CD14-positive monocyte (primary cell): ENCODE measurements at regions not wholly inside any gene's neighbourhood (a gene's known extent, or its start where the extent isn't known, plus 50 kb on each side); places are given as distances from the start of the nearest gene placed in this dataset.

ENCODE experiments used
- DNase-seq, 3 donors: peaks; one replicate each; pipeline ENCODE4 v3.0.0-alpha.2; 2011 to 2022
- H2AFZ ChIP-seq: 2 replicates; pipeline ENCODE4 v1.6.0; 2012; ENCODE audit warnings: mild to moderate bottlenecking, low read depth, low read length, inconsistent platforms; ENCODE audit not compliant: insufficient read depth, poor library complexity, severe bottlenecking
- H3K27ac ChIP-seq, 2 donors: 1 replicate in 1 of 2; 2 replicates in 1 of 2; pipeline ENCODE4 v1.5.1; 2012 to 2013; ENCODE audit warnings: low read length in 2 of 2, control low read depth in 1 of 2, inconsistent platforms in 1 of 2, low read depth in 1 of 2, mild to moderate bottlenecking in 1 of 2
- H3K27me3 ChIP-seq, 2 donors: one replicate each; pipeline versions ENCODE4 v1.6.0 to v1.6.1; 2011 to 2013; ENCODE audit warnings: low read length in 2 of 2; ENCODE audit not compliant: control insufficient read depth in 2 of 2, insufficient read depth in 2 of 2
- H3K36me3 ChIP-seq, 2 donors: replicated peaks in 1 of 2; 1 replicate in 1 of 2; 2 replicates in 1 of 2; pipeline versions ENCODE4 v1.5.1 to v1.6.1; 2012 to 2013; ENCODE audit warnings: low read length in 2 of 2, control low read depth in 1 of 2, inconsistent platforms in 1 of 2, mild to moderate bottlenecking in 1 of 2; ENCODE audit not compliant: insufficient read depth in 2 of 2, control insufficient read depth in 1 of 2
- H3K4me1 ChIP-seq, 2 donors: 1 replicate in 1 of 2; 2 replicates in 1 of 2; pipeline versions ENCODE4 v1.5.1 to v1.6.1; 2012 to 2013; ENCODE audit warnings: low read length in 2 of 2, control low read depth in 1 of 2, inconsistent platforms in 1 of 2, mild to moderate bottlenecking in 1 of 2, moderate library complexity in 1 of 2; ENCODE audit not compliant: insufficient read depth in 2 of 2, control insufficient read depth in 1 of 2
- H3K4me2 ChIP-seq: replicated peaks from 2 replicates; pipeline ENCODE3; 2012; ENCODE audit warnings: low read length, moderate library complexity, mild to moderate bottlenecking; ENCODE audit not compliant: poor library complexity, severe bottlenecking; ENCODE audit errors: extremely low read depth
- H3K4me3 ChIP-seq, 3 experiments: fragments of 200-600 bp in 1 of 3; sonication (generic) in 1 of 3; replicated peaks in 1 of 3; 1 replicate in 2 of 3; 2 replicates in 1 of 3; pipeline ENCODE4 v1.5.1; 2011 to 2013; ENCODE audit warnings: low read length in 3 of 3, mild to moderate bottlenecking in 3 of 3, control low read depth in 2 of 3, low read depth in 2 of 3, inconsistent platforms in 1 of 3, moderate library complexity in 1 of 3
- H3K79me2 ChIP-seq: 2 replicates; pipeline ENCODE4 v1.6.0; 2012; ENCODE audit warnings: mild to moderate bottlenecking, control low read depth, inconsistent platforms, low read length, moderate library complexity; ENCODE audit not compliant: insufficient read depth
- H3K9ac ChIP-seq: 2 replicates; pipeline ENCODE4 v1.6.0; 2017; ENCODE audit warnings: low read length, mild to moderate bottlenecking; ENCODE audit not compliant: insufficient read depth, poor library complexity, severe bottlenecking
- H3K9me3 ChIP-seq, 2 donors: replicated peaks in 1 of 2; 1 replicate in 1 of 2; 2 replicates in 1 of 2; pipeline versions ENCODE4 v1.5.1 to v1.6.1; 2012 to 2013; ENCODE audit warnings: low read length in 2 of 2, control low read depth in 1 of 2; ENCODE audit not compliant: control insufficient read depth in 1 of 2, insufficient read depth in 1 of 2
- H4K20me1 ChIP-seq: 2 replicates; pipeline ENCODE4 v1.6.0; 2012; ENCODE audit warnings: mild to moderate bottlenecking, low read length, control low read depth, moderate library complexity; ENCODE audit not compliant: insufficient read depth
- H3K27ac Mint-ChIP-seq, 7 donors: one replicate each; pipeline ENCODE4 v1.8.0; 2020; ENCODE audit warnings: mild to moderate bottlenecking in 7 of 7, mixed read lengths in 7 of 7, moderate library complexity in 6 of 7, inconsistent platforms in 2 of 7
- H3K27me3 Mint-ChIP-seq, 3 donors: one replicate each; pipeline ENCODE4 v1.8.0; 2021 to 2022; ENCODE audit warnings: low read depth in 3 of 3, mild to moderate bottlenecking in 3 of 3, mixed read lengths in 3 of 3, moderate library complexity in 3 of 3, inconsistent platforms in 1 of 3
- H3K36me3 Mint-ChIP-seq, 2 donors: one replicate each; pipeline ENCODE4 v1.8.0; 2020; ENCODE audit warnings: mixed read lengths in 2 of 2, inconsistent platforms in 1 of 2, mild to moderate bottlenecking in 1 of 2
- H3K4me1 Mint-ChIP-seq: one replicate; pipeline ENCODE4 v1.8.0; 2020; ENCODE audit warnings: mild to moderate bottlenecking, mixed read lengths
- H3K4me3 Mint-ChIP-seq, 2 donors: one replicate each; pipeline ENCODE4 v1.8.0; 2020; ENCODE audit warnings: mild to moderate bottlenecking in 2 of 2, mixed read lengths in 2 of 2, moderate library complexity in 1 of 2
- H3K9me3 Mint-ChIP-seq, 7 donors: one replicate each; pipeline ENCODE4 v1.8.0; 2020 to 2022; ENCODE audit warnings: mixed read lengths in 7 of 7, mild to moderate bottlenecking in 6 of 7, moderate library complexity in 6 of 7, inconsistent platforms in 2 of 7
- CTCF ChIP-seq: fragments of 200-600 bp; IDR thresholded peaks from one replicate; pipeline ENCODE4 v1.8.0; 2022; ENCODE audit warnings: antibody characterized with exemption, mild to moderate bottlenecking
- WGBS: methylation state at CpG from one replicate; pipeline ENCODE4 v1.1.5; 2013; ENCODE audit warnings: missing lambda C conversion rate; ENCODE audit not compliant: insufficient coverage; 5-methylcytosine and 5-hydroxymethylcytosine counted together
- intact Hi-C, 2 donors: fragments of 100-400 bp; cut with micrococcal nuclease; formaldehyde crosslinking; loops; one replicate each; pipeline versions ENCODE4 v1.15.0 to v1.15.1; 2023

GRCh38 chr5:52173133-52173532 is 614.6 kb upstream of the ITGA1 start:
- no peaks in the 10 kb centered on the region for H3K79me2 ChIP-seq
- WGBS, result no CpG with 5 or more reads among the region's 1 CpG
- Mint-ChIP-seq H3K27me3 (no peaks in the 10 kb centered on the region), H3K4me3 (no peak overlapping the region), H3K27ac (no peak overlapping the region), H3K36me3 (no peaks in the 10 kb centered on the region), H3K9me3 (peaks cover 0 to 2% (median 0%) of the 10 kb centered on the region in 7 donors), H3K4me1 (no peaks in the 10 kb centered on the region)
- no peak overlapping the region for H3K9ac ChIP-seq
- TF ChIP-seq CTCF, result no peak
- no peaks in the 10 kb centered on the region for H3K4me1 ChIP-seq
- no peak overlapping the region for H3K4me3 ChIP-seq
- H3K36me3 ChIP-seq, result no peaks in the 10 kb centered on the region
- no peaks in the 10 kb centered on the region for H3K27me3 ChIP-seq
- H4K20me1 ChIP-seq, result no peaks in the 10 kb centered on the region
- intact Hi-C loops, result no loop called here
- DNase-seq, result no peak
- H3K9me3 ChIP-seq, result peaks cover 0 to 2% of the 10 kb centered on the region in 2 donors
- no peak overlapping the region for H3K4me2 ChIP-seq
- no peak overlapping the region for H3K27ac ChIP-seq
- no peak overlapping the region for H2AFZ ChIP-seq

GRCh38 chr5:52177193-52177592 is 610.5 kb upstream of the ITGA1 start:
- no peak for DNase-seq
- no peaks in the 10 kb centered on the region for H3K79me2 ChIP-seq
- H3K4me1 ChIP-seq, result no peaks in the 10 kb centered on the region
- Mint-ChIP-seq H3K4me1 (no peaks in the 10 kb centered on the region), H3K36me3 (no peaks in the 10 kb centered on the region), H3K9me3 (peaks cover 0 to 4% (median 0%) of the 10 kb centered on the region in 7 donors), H3K27ac (no peak overlapping the region), H3K4me3 (no peak overlapping the region), H3K27me3 (no peaks in the 10 kb centered on the region)
- H3K9ac ChIP-seq, result no peak overlapping the region
- no peak overlapping the region for H3K4me3 ChIP-seq
- no peak overlapping the region for H2AFZ ChIP-seq
- H4K20me1 ChIP-seq, result no peaks in the 10 kb centered on the region
- intact Hi-C loops, result no loop called here
- no peak overlapping the region for H3K27ac ChIP-seq
- no peaks in the 10 kb centered on the region for H3K36me3 ChIP-seq
- H3K4me2 ChIP-seq, result no peak overlapping the region
- TF ChIP-seq CTCF, result no peak
- peaks cover 0 to 2% of the 10 kb centered on the region in 2 donors for H3K9me3 ChIP-seq
- H3K27me3 ChIP-seq, result no peaks in the 10 kb centered on the region
- no CpG with 5 or more reads among the region's 1 CpG for WGBS
